ENCODE measurements at regions not wholly inside any gene's neighbourhood (a gene's known extent, or its start where the extent isn't known, plus 50 kb on each side); places are given as distances from the start of the nearest gene placed in this dataset.
"Not testable (repeated sequence)": the region's sequence is repeated elsewhere in the genome, so short reads cannot be mapped to it uniquely, and the experiment has no call there.

- Mint-ChIP-seq H3K27me3 (ENCODE audit: insufficient read depth, unreplicated experiment) (no peaks in the 10 kb centered on the region), H3K36me3 (ENCODE audit: insufficient read depth, unreplicated experiment) (peaks cover 91% of the 10 kb centered on the region), H3K27ac (ENCODE audit: unreplicated experiment) (no peak overlapping the region), H3K9me3 (ENCODE audit: unreplicated experiment) (peaks cover 13% of the 10 kb centered on the region), H3K4me3 (ENCODE audit: unreplicated experiment) (no peak overlapping the region), H3K4me1 (ENCODE audit: low read depth, unreplicated experiment) (no peaks in the 10 kb centered on the region)
- ChIA-PET CTCF (no interaction called here), POLR2A (no interaction called here)
- intact Hi-C loops (cut with micrococcal nuclease; ENCODE audit: unreplicated experiment), result no loop called here
- Histone ChIP-seq H3K27me3 (replicated peaks; ENCODE audit: control insufficient read depth, insufficient read depth, low read length) (no peaks in the 10 kb centered on the region), H3K4me3 (ENCODE audit: low read depth, low read length) (no peak overlapping the region), H3K36me3 (ENCODE audit: control insufficient read depth, insufficient read depth, low read length) (peaks cover 15% of the 10 kb centered on the region), H3K9me3 (peaks cover 26% of the 10 kb centered on the region; the same call in 1 of the 2 replicates), H3K4me1 (no peaks in the 10 kb centered on the region)
- peak in 1 of 2 experiments; percentile 28 for DNase-seq
- no TSS peak for BruUV-seq (replicated peaks)
- TF ChIP-seq CTCF (IDR thresholded peaks at IDR 0.05; ENCODE audit: insufficient read depth in 1 of 2, low read depth in 1 of 2, low read length in 1 of 2, severe bottlenecking in 1 of 2, unreplicated experiment in 1 of 2), result peak; percentile 41 to 71
These were observed 98.1 kb downstream of the NCOR2 start for GRCh38 chr12:124469193-124469888.

- H3K27me3 Mint-ChIP-seq (ENCODE audit: insufficient read depth, unreplicated experiment); H3K4me3 ChIP-seq (ENCODE audit: low read depth, low read length); H3K27ac Mint-ChIP-seq (ENCODE audit: unreplicated experiment); H3K4me1 ChIP-seq; DNase-seq; intact Hi-C loops (cut with micrococcal nuclease; ENCODE audit: unreplicated experiment); H3K9me3 Mint-ChIP-seq (ENCODE audit: unreplicated experiment); POLR2A ChIA-PET; H3K4me1 Mint-ChIP-seq (ENCODE audit: low read depth, unreplicated experiment); H3K27me3 ChIP-seq (replicated peaks; ENCODE audit: control insufficient read depth, insufficient read depth, low read length); CTCF ChIA-PET; BruUV-seq (replicated peaks): not testable (repeated sequence)
- H3K36me3 ChIP-seq (ENCODE audit: control insufficient read depth, insufficient read depth, low read length), result peaks cover 15% of the 10 kb centered on the region
- Mint-ChIP-seq H3K4me3 (ENCODE audit: unreplicated experiment) (peak overlapping the region; percentile 44), H3K36me3 (ENCODE audit: insufficient read depth, unreplicated experiment) (peaks cover 91% of the 10 kb centered on the region)
- H3K9me3 ChIP-seq, result peaks cover 20% of the 10 kb centered on the region; the same call in 1 of the 2 replicates
These were observed 99.9 kb downstream of the NCOR2 start for GRCh38 chr12:124467549-124467948.

GRCh38 chr12:124466216-124467128, 100.9 kb downstream of the NCOR2 start:
- H3K4me1 ChIP-seq, result no peaks in the 10 kb centered on the region
- H3K36me3 ChIP-seq (ENCODE audit: control insufficient read depth, insufficient read depth, low read length), result peaks cover 13% of the 10 kb centered on the region
- H3K9me3 ChIP-seq, result peaks cover 14% of the 10 kb centered on the region; the same call in 1 of the 2 replicates
- Mint-ChIP-seq H3K27ac (ENCODE audit: unreplicated experiment) (no peak overlapping the region), H3K4me1 (ENCODE audit: low read depth, unreplicated experiment) (no peaks in the 10 kb centered on the region), H3K36me3 (ENCODE audit: insufficient read depth, unreplicated experiment) (peaks cover 90% of the 10 kb centered on the region), H3K4me3 (ENCODE audit: unreplicated experiment) (no peak overlapping the region), H3K27me3 (ENCODE audit: insufficient read depth, unreplicated experiment) (no peaks in the 10 kb centered on the region), H3K9me3 (ENCODE audit: unreplicated experiment) (no peaks in the 10 kb centered on the region)
- CTCF ChIA-PET, result no interaction called here
- intact Hi-C loops (cut with micrococcal nuclease; ENCODE audit: unreplicated experiment), result no loop called here
- TF ChIP-seq CTCF (IDR thresholded peaks at IDR 0.05; ENCODE audit: insufficient read depth in 1 of 2, low read depth in 1 of 2, low read length in 1 of 2, severe bottlenecking in 1 of 2, unreplicated experiment in 1 of 2), result no peak
- BruUV-seq (replicated peaks), result no TSS peak
- no peak for DNase-seq
- no peaks in the 10 kb centered on the region for H3K27me3 ChIP-seq (replicated peaks; ENCODE audit: control insufficient read depth, insufficient read depth, low read length)
- no peak overlapping the region for H3K4me3 ChIP-seq (ENCODE audit: low read depth, low read length)
- POLR2A ChIA-PET, result no interaction called here

Data from Caco-2 (cell line).